HCT116 (cell line): ENCODE measurements at regions not wholly inside any gene's neighbourhood (a gene's known extent, or its start where the extent isn't known, plus 50 kb on each side); places are given as distances from the start of the nearest gene placed in this dataset.

ENCODE experiments used
- ATAC-seq: fragments of 200-7000 bp; cut with Tn5 transposase; 2 replicates; pipeline ENCODE4 v1.9.1; 2020; ENCODE audit warnings: mild to moderate bottlenecking, moderate library complexity
- BruUV-seq: library from RNA; stranded (reverse); fragments of 400-500 nt; replicated peaks from 2 replicates; lab custom pipeline; 2021; lab: Mats Ljungman, UMichigan
- CTCF ChIA-PET: fragments of 300-600 bp; sonication (Branson Sonifier 250); formaldehyde crosslinking; loops from one replicate; lab custom pipeline; 2021; ENCODE audit warnings: antibody characterized with exemption; lab: Charles Lee
- POLR2A ChIA-PET: fragments of 300-600, 350-600 bp; sonication (Branson Sonifier 250); formaldehyde crosslinking; loops from one replicate; lab custom pipeline; 2021; ENCODE audit warnings: antibody characterized with exemption; lab: Charles Lee
- RAD21 ChIA-PET, 2 experiments: fragments of 300-600 bp; sonication (Branson Sonifier 250); formaldehyde crosslinking; loops; one replicate each; lab custom pipeline; 2023; ENCODE audit warnings: low total read pairs in 2 of 2; ENCODE audit not compliant: uncharacterized antibody in 2 of 2, unreplicated experiment in 2 of 2, low non-redundant PET in 1 of 2; lab: Charles Lee
- DNase-seq: peaks from one replicate; pipeline ENCODE4 v3.0.0-alpha.2; 2010; ENCODE audit warnings: low read depth, low spot score
- H2AFZ ChIP-seq: fragments of 200-600 bp; shearing (Covaris generic), sonication (generic); 2 replicates; pipeline ENCODE4 v1.6.1; 2017; ENCODE audit warnings: low read depth, mixed run types, mixed read lengths, antibody characterized with exemption, low read length; ENCODE audit not compliant: poor library complexity, severe bottlenecking
- H3K27ac ChIP-seq: 2 replicates; pipeline ENCODE4 v1.5.1; 2012; ENCODE audit warnings: low read depth, low read length
- H3K27me3 ChIP-seq: fragments of 200-600 bp; sonication (generic); 2 replicates; pipeline ENCODE4 v1.6.1; 2016; ENCODE audit warnings: mixed run types, low read length, mixed read lengths; ENCODE audit not compliant: insufficient read depth
- H3K36me3 ChIP-seq, 2 experiments: fragments of 200-500 bp in 1 of 2; fragments of 200-600 bp in 1 of 2; sonication (Bioruptor generic) in 1 of 2; sonication (generic) in 1 of 2; 2 replicates each; pipeline versions ENCODE4 v1.5.1 to v1.6.1; 2014 to 2016; ENCODE audit warnings: low read length in 2 of 2, inconsistent platforms in 1 of 2, mixed read lengths in 1 of 2, mixed run types in 1 of 2; ENCODE audit not compliant: insufficient read depth in 2 of 2, control insufficient read depth in 1 of 2
- H3K4me1 ChIP-seq, 2 experiments: fragments of 200-600 bp in 1 of 2; sonication (generic) in 1 of 2; 2 replicates each; pipeline versions ENCODE4 v1.5.1 to v1.6.1; 2012 to 2017; ENCODE audit warnings: low read length in 2 of 2, inconsistent platforms in 1 of 2, mild to moderate bottlenecking in 1 of 2, mixed read lengths in 1 of 2, mixed run types in 1 of 2, moderate library complexity in 1 of 2; ENCODE audit not compliant: insufficient read depth in 2 of 2, control insufficient read depth in 1 of 2
- H3K4me2 ChIP-seq: fragments of 200-600 bp; sonication (generic); 2 replicates; pipeline ENCODE4 v1.6.1; 2017; ENCODE audit warnings: mixed run types, low read length, mixed read lengths
- H3K4me3 ChIP-seq, 2 experiments: fragments of 200-600 bp in 1 of 2; sonication (generic) in 1 of 2; replicated peaks in 1 of 2; 2 replicates each; pipeline ENCODE4 v1.5.1; 2011 to 2016; ENCODE audit warnings: low read length in 2 of 2, control low read depth in 1 of 2, low read depth in 1 of 2, mild to moderate bottlenecking in 1 of 2, mixed read lengths in 1 of 2, mixed run types in 1 of 2
- H3K79me2 ChIP-seq: fragments of 200-600 bp; sonication (generic); 2 replicates; pipeline ENCODE4 v1.6.1; 2017; ENCODE audit warnings: mild to moderate bottlenecking, mixed run types, low read length, moderate library complexity, mixed read lengths; ENCODE audit not compliant: insufficient read depth
- H3K9ac ChIP-seq: fragments of 200-600 bp; sonication (generic); 2 replicates; pipeline ENCODE4 v1.6.1; 2016; ENCODE audit warnings: low read length, mixed read lengths
- H3K9me2 ChIP-seq: fragments of 200-600 bp; sonication (generic), shearing (Covaris generic); 2 replicates; pipeline ENCODE4 v1.6.1; 2017; ENCODE audit warnings: mixed run types, mild to moderate bottlenecking, moderate library complexity; ENCODE audit not compliant: insufficient read depth
- H3K9me3 ChIP-seq, 2 experiments: fragments of 200-500 bp in 1 of 2; fragments of 200-600 bp in 1 of 2; sonication (Bioruptor generic) in 1 of 2; sonication (generic) in 1 of 2; 2 replicates each; pipeline ENCODE4 v1.6.1; 2014 to 2017; ENCODE audit warnings: low read length in 2 of 2, mixed read lengths in 2 of 2, inconsistent platforms in 1 of 2, low read depth in 1 of 2, mild to moderate bottlenecking in 1 of 2, mixed run types in 1 of 2, moderate library complexity in 1 of 2; ENCODE audit not compliant: control insufficient read depth in 1 of 2, insufficient read depth in 1 of 2
- H4K20me1 ChIP-seq: fragments of 200-600 bp; sonication (generic), shearing (Covaris generic); 2 replicates; pipeline ENCODE4 v1.6.1; 2017; ENCODE audit warnings: mixed run types, mild to moderate bottlenecking, moderate library complexity; ENCODE audit not compliant: insufficient read depth
- CBX3 ChIP-seq: IDR thresholded peaks from 2 replicates; pipeline ENCODE4 v1.6.1; 2012; ENCODE audit warnings: low read depth
- CEBPB ChIP-seq: IDR thresholded peaks from 2 replicates; pipeline ENCODE4 v1.6.1; 2012; ENCODE audit warnings: low read depth
- CTCF ChIP-seq, 3 experiments: fragments of 200-600 bp in 1 of 3; sonication (generic) in 1 of 3; IDR thresholded peaks in 2 of 3; conservative IDR thresholded peaks in 1 of 3; 2 replicates each; pipeline ENCODE4 v1.5.1; 2012 to 2017; ENCODE audit warnings: low read depth in 2 of 3, low read length in 2 of 3, antibody characterized with exemption in 1 of 3, borderline replicate concordance in 1 of 3, control low read depth in 1 of 3, mild to moderate bottlenecking in 1 of 3, mixed read lengths in 1 of 3, mixed run types in 1 of 3, moderate library complexity in 1 of 3; ENCODE audit not compliant: insufficient read depth in 1 of 3
- EGR1 ChIP-seq: IDR thresholded peaks from 2 replicates; pipeline ENCODE4 v1.6.1; 2012; ENCODE audit warnings: low read depth
- EZH2 ChIP-seq: fragments of 200-600 bp; sonication (generic); IDR thresholded peaks from 2 replicates; pipeline ENCODE4 v1.6.1; 2017; ENCODE audit warnings: antibody characterized with exemption, mixed run types
- FOSL1 ChIP-seq: IDR thresholded peaks from 2 replicates; pipeline ENCODE4 v1.6.1; 2012; ENCODE audit warnings: low read depth
- MAX ChIP-seq: IDR thresholded peaks from 2 replicates; pipeline ENCODE4 v1.6.1; 2012
- POLR2AphosphoS5 ChIP-seq: IDR thresholded peaks from 2 replicates; pipeline ENCODE4 v1.6.1; 2011; ENCODE audit warnings: mild to moderate bottlenecking, low read depth, low read length, moderate library complexity
- RAD21 ChIP-seq: IDR thresholded peaks from 2 replicates; pipeline ENCODE4 v1.6.1; 2012; ENCODE audit warnings: low read depth, mild to moderate bottlenecking
- REST ChIP-seq: IDR thresholded peaks from 2 replicates; pipeline ENCODE4 v1.6.1; 2012; ENCODE audit warnings: low read depth
- SP1 ChIP-seq: IDR thresholded peaks from 2 replicates; pipeline ENCODE4 v1.6.1; 2012; ENCODE audit warnings: low read depth
- SRF ChIP-seq: IDR thresholded peaks from 2 replicates; pipeline ENCODE4 v1.6.1; 2012; ENCODE audit warnings: low read depth
- TCF7L2 ChIP-seq: IDR thresholded peaks from 2 replicates; pipeline ENCODE4 v1.7.0; 2011; ENCODE audit warnings: borderline replicate concordance, inconsistent platforms; ENCODE audit not compliant: insufficient read depth, insufficient read length; ENCODE audit errors: extremely low read depth
- YY1 ChIP-seq: IDR thresholded peaks from 2 replicates; pipeline ENCODE4 v1.6.1; 2011; ENCODE audit warnings: low read length, low read depth, moderate library complexity, mild to moderate bottlenecking; ENCODE audit not compliant: insufficient replicate concordance; ENCODE audit errors: extremely low read depth
- ZFX ChIP-seq: fragments of 450-650 bp; IDR thresholded peaks from 2 replicates; pipeline ENCODE4 v1.6.1; 2017
- ZNF274 ChIP-seq: fragments of 200-500 bp; sonication (Bioruptor generic); IDR thresholded peaks from 2 replicates; pipeline ENCODE4 v1.6.1; 2014; ENCODE audit warnings: mild to moderate bottlenecking, low read depth, low read length, inconsistent platforms
- intact Hi-C: fragments of 100-400 bp; cut with micrococcal nuclease; formaldehyde crosslinking; loops from 2 replicates; pipeline ENCODE4 v1.10.0; 2022

GRCh38 chr3:144948711-144949110, 977.1 kb downstream of the DIPK2A start:
- no peak overlapping the region for H3K4me2 ChIP-seq
- H3K27ac ChIP-seq, result no peak overlapping the region
- CTCF ChIA-PET, result no interaction called here

More at GRCh38 chr3:144948711-144949110, 977.1 kb downstream of the DIPK2A start:
- no peaks in the 10 kb centered on the region for H3K27me3 ChIP-seq
- H4K20me1 ChIP-seq, result no peaks in the 10 kb centered on the region
- H3K9me3 ChIP-seq, result no peaks in the 10 kb centered on the region
- no peak overlapping the region for H2AFZ ChIP-seq
- H3K79me2 ChIP-seq, result no peaks in the 10 kb centered on the region
- H3K4me1 ChIP-seq, result no peaks in the 10 kb centered on the region
- intact Hi-C loops, result no loop called here
- H3K36me3 ChIP-seq, result no peaks in the 10 kb centered on the region
- TF ChIP-seq TCF7L2 (no peak), RAD21 (no peak), FOSL1 (no peak), CBX3 (no peak), YY1 (no peak), CTCF (IDR thresholded peaks at IDR 0.05 in 2 of 3, conservative IDR thresholded peaks at IDR 0.05 in 1 of 3; ENCODE audit: borderline replicate concordance in 1 of 3, insufficient read depth in 1 of 3, low read depth in 2 of 3, low read length in 2 of 3) (no peak), CEBPB (no peak), EZH2 (no peak), REST (no peak), POLR2AphosphoS5 (no peak), ZNF274 (no peak), ZFX (no peak), SRF (no peak), MAX (no peak), SP1 (no peak), EGR1 (no peak)
- RAD21 ChIA-PET, result no interaction called here
- no TSS peak for BruUV-seq
- no peaks in the 10 kb centered on the region for H3K9me2 ChIP-seq
- POLR2A ChIA-PET, result no interaction called here
- no peak for ATAC-seq
- DNase-seq, result no peak
- no peak overlapping the region for H3K9ac ChIP-seq
- H3K4me3 ChIP-seq, result no peak overlapping the region
